ENCODE measurements at regions not wholly inside any gene's neighbourhood (a gene's known extent, or its start where the extent isn't known, plus 50 kb on each side); places are given as distances from the start of the nearest gene placed in this dataset.

DNA sequence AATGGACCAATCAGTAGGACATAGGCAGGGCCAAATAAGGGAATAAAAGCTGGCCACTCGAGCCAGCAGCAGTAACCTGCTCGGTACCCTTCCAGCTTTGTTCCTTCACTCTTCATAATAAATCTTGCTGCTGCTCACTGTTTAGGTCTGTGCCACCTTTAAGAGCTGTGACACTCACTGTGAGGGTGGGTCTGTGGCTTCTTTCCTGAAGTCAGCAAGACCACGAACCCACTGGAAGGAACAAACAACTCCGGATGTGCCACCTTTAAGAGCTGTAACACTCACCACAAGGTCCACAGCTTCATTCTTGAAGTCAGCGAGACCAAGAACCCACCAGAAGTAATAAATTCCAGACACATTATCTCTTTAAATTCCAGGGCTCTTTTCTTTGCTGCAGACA lies 1922.3 kb upstream of the PCDH20 start:
- TF ChIP-seq EZH2phosphoT487 (IDR thresholded peaks at IDR 0.05; ENCODE audit: low read depth, severe bottlenecking, unreplicated experiment) (no peak), EZH2 (IDR thresholded peaks at IDR 0.05; ENCODE audit: borderline replicate concordance) (no peak)
- TF ChIP-seq, protein P1, sequence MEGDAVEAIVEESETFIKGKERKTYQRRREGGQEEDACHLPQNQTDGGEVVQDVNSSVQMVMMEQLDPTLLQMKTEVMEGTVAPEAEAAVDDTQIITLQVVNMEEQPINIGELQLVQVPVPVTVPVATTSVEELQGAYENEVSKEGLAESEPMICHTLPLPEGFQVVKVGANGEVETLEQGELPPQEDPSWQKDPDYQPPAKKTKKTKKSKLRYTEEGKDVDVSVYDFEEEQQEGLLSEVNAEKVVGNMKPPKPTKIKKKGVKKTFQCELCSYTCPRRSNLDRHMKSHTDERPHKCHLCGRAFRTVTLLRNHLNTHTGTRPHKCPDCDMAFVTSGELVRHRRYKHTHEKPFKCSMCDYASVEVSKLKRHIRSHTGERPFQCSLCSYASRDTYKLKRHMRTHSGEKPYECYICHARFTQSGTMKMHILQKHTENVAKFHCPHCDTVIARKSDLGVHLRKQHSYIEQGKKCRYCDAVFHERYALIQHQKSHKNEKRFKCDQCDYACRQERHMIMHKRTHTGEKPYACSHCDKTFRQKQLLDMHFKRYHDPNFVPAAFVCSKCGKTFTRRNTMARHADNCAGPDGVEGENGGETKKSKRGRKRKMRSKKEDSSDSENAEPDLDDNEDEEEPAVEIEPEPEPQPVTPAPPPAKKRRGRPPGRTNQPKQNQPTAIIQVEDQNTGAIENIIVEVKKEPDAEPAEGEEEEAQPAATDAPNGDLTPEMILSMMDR (IDR thresholded peaks at IDR 0.05; ENCODE audit: poor library complexity): no peak
- Histone ChIP-seq H3K27ac (no peak overlapping the region), H3K4me2 (no peak overlapping the region), H3K36me3 (replicated peaks; ENCODE audit: insufficient read depth, low read depth) (no peaks in the 10 kb centered on the region), H3K4me1 (ENCODE audit: insufficient read depth) (no peaks in the 10 kb centered on the region), H3K9me3 (ENCODE audit: low read depth) (no peaks in the 10 kb centered on the region), H3K9me2 (replicated peaks; ENCODE audit: insufficient read depth) (no peaks in the 10 kb centered on the region), H4K20me1 (ENCODE audit: insufficient read depth, poor library complexity, severe bottlenecking) (no peaks in the 10 kb centered on the region), H3K4me3 (no peak overlapping the region), H3K27me3 (no peaks in the 10 kb centered on the region), H3K79me2 (no peaks in the 10 kb centered on the region), H2AFZ (no peak overlapping the region)
- no peak for DNase-seq (ENCODE audit: low spot score)
- WGBS (ENCODE audit: low lambda C conversion rate, missing lambda C conversion rate): 88% methylated on average over 5 of the region's 5 CpGs

DNA sequence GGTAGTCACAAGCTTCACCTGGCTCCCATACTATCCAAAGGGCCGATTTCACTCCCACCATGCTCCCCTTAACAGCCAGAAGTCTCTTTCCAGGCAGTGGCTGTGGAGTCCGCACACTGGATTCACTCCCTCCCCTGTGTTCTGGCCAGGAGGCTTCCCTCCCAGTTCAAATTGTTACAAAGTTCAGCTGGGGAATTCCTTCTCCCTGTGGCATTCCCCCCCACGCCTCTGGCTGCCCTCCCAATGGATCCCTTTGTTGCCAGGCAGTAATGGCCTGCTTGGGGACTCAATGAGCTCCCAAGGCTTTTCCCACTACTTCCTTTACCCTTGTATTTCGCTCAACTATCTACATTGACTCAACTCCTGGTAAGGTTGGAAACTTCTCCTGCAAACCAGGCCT lies 1921.4 kb upstream of the PCDH20 start:
- no peak for DNase-seq (ENCODE audit: low spot score)
- no peak overlapping the region for H2AFZ ChIP-seq
- no peaks in the 10 kb centered on the region for H3K36me3 ChIP-seq (replicated peaks; ENCODE audit: insufficient read depth, low read depth)
- H3K4me1 ChIP-seq (ENCODE audit: insufficient read depth): no peaks in the 10 kb centered on the region
- 86% methylated on average over 4 of the region's 4 CpGs for WGBS (ENCODE audit: low lambda C conversion rate, missing lambda C conversion rate)
- no peaks in the 10 kb centered on the region for H3K27me3 ChIP-seq
- H3K9me2 ChIP-seq (replicated peaks; ENCODE audit: insufficient read depth): no peaks in the 10 kb centered on the region
- no peak overlapping the region for H3K4me2 ChIP-seq
- H3K27ac ChIP-seq: no peak overlapping the region
- no peak overlapping the region for H3K4me3 ChIP-seq
- TF ChIP-seq EZH2 (IDR thresholded peaks at IDR 0.05; ENCODE audit: borderline replicate concordance) (no peak), EZH2phosphoT487 (IDR thresholded peaks at IDR 0.05; ENCODE audit: low read depth, severe bottlenecking, unreplicated experiment) (no peak)
- TF ChIP-seq, protein P1 (IDR thresholded peaks at IDR 0.05; ENCODE audit: poor library complexity): no peak
- no peaks in the 10 kb centered on the region for H3K79me2 ChIP-seq
- no peaks in the 10 kb centered on the region for H4K20me1 ChIP-seq (ENCODE audit: insufficient read depth, poor library complexity, severe bottlenecking)
- no peaks in the 10 kb centered on the region for H3K9me3 ChIP-seq (ENCODE audit: low read depth)

DNA sequence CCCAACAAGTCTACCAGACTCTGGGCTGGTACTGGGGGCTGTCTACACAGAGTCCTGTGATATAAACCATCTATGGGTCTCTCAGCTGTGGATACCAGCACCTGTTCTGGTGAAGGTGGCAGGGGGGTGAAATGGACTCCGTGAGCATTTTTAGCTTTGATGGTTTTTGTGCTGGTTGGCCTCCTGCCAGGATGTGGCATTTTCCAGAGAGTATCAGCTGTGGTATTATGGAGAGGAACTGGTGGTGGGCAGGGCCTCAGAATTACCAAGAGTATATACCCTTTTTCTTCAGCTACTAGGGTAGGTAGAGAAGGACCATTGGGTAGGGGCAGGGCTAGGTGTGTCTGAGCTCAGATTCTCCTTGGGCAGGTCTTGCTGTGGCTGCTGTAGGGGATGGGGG lies 1920.9 kb upstream of the PCDH20 start:
- H3K9me2 ChIP-seq (replicated peaks; ENCODE audit: insufficient read depth): no peaks in the 10 kb centered on the region
- 89% methylated on average over 1 of the region's 1 CpG for WGBS (ENCODE audit: low lambda C conversion rate, missing lambda C conversion rate)

More for the DNA sequence above, 1920.9 kb upstream of the PCDH20 start:
- TF ChIP-seq EZH2phosphoT487 (IDR thresholded peaks at IDR 0.05; ENCODE audit: low read depth, severe bottlenecking, unreplicated experiment) (no peak), EZH2 (IDR thresholded peaks at IDR 0.05; ENCODE audit: borderline replicate concordance) (no peak)
- TF ChIP-seq, protein P1 (IDR thresholded peaks at IDR 0.05; ENCODE audit: poor library complexity): no peak
- H2AFZ ChIP-seq: no peak overlapping the region
- no peak overlapping the region for H3K4me2 ChIP-seq
- no peaks in the 10 kb centered on the region for H3K27me3 ChIP-seq
- H3K79me2 ChIP-seq: no peaks in the 10 kb centered on the region
- no peaks in the 10 kb centered on the region for H4K20me1 ChIP-seq (ENCODE audit: insufficient read depth, poor library complexity, severe bottlenecking)
- H3K9me3 ChIP-seq (ENCODE audit: low read depth): no peaks in the 10 kb centered on the region
- no peak overlapping the region for H3K4me3 ChIP-seq
- H3K27ac ChIP-seq: no peak overlapping the region
- no peaks in the 10 kb centered on the region for H3K36me3 ChIP-seq (replicated peaks; ENCODE audit: insufficient read depth, low read depth)
- DNase-seq (ENCODE audit: low spot score): no peak
- no peaks in the 10 kb centered on the region for H3K4me1 ChIP-seq (ENCODE audit: insufficient read depth)

All from hepatocyte (in vitro differentiated cells).